ENCODE measurements at regions not wholly inside any gene's neighbourhood (a gene's known extent, or its start where the extent isn't known, plus 50 kb on each side); places are given as distances from the start of the nearest gene placed in this dataset.

DNA sequence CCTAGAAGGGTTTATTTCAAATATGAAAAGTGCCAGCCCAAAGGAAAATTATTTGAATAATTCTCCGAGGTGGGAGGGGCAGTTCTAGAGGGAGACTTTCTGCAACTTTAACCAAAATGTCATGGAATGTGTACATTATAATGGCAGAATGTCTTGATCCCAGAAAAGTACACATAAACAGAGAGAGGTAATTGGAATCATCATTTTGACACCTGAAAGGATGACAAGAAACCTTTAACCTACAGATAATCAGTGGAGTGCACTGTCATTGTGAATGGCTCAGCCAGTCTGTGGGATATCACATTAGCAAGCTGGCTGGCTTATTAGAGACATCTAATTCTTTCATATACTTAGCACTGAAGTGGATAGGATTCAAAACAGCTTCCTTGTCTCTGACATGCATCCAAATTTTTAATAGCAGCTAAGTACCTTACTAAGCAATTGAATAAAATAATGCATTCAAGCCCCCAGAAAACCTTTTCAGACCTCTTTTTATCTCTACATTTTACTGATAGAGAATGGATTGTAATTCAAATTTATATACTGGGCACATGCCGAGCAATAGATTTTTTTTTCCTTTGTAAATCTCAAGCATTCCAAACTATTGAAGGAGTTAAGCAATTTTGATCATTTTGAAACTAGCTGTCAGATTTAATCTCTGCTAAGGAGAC, 468.6 kb downstream of the COG6 start:
- no peak for DNase-seq

DNA sequence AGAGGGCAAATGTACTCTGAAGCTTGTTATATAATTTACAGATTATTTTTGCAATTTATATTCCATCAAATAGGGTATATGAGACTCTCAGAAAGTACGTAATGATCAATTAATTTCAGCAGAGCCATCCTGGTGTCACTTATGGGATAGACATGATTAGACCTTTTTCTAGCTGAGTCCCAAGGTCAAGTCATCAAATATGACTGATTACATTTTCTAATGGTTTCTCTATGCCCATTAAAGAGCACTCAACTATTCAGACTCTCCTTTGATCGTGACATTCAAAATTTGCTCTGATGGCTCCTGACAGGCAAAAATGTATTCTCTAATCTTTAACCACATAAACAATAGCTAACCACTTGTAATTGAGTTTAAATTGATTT, 469.2 kb downstream of the COG6 start:
- no peak for DNase-seq

DNA sequence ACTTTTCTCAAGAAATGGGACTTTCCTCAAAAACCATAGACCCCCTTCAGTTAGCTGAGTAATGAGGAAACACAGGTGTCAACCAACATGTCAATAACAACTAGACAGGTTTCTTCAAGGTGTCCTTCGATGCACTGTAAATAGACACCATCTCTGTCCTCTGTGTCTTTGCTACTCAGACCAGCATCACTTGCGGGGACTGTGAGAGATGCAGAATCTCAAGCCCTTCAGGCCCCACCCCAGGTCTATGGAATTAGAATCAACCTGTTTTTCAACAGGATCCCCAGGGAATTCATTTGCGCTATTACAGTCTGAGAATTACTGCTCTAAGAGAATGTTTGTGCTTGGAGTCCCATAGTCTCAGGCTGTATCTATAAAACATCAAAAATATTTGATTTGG, 469.9 kb downstream of the COG6 start:
- no peak for DNase-seq

DNA sequence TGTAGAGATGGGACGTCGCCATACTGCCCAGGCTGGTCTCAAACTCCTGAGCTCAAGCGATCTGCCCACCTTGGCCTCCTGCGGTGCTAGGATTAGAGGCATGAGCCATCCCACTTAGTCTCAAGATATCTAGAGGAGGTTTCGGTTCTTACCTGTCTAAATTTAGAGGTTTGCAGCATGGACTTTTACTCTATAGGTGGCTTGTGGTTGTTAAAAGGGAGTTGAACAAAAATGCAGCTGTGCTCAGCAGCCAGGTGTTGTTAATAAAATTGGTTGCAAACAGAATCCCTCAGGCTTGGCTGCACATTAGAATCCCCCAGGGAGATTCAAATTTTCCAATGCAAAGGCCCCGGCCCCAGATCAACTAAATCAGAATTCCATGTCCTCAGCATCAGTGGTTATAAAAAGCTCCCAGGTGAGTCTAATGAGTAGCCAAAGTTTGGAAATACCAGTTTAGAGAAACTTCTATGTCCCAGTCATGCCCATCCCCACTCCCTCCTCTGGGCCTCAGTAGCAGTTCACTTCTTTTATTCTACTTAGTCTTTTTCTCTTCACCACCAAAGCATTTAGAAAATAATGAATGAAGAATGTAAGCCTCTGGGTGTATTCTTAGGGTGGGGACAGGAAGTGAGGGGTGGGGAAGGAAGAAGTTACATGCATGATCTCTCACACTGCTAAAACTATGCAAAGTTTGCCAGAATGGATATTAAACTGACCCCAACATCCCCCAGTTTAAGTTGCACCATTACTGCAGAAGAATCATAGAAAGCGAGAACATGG, 471.0 kb downstream of the COG6 start:
- no peak for DNase-seq

DNA sequence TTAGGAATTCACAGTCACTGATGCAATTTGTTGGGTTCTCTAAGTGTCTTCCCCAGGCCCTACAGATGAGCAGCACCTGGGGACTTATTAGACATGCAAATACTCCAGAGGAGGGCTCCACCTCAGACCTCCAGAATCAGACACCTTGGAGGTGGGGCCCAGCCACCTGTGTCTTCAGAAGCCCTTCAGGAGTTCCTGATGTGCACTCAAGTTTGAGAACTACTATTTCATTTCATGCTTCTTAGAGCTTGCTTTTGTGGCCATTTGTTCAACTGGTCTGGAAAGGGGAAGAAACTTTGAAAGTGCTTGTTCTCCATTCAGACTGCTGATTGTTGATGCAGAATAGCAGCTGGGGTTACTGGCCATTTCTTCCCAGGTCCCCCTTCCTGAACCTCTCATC, 472.0 kb downstream of the COG6 start:
- DNase-seq, result no peak

DNA sequence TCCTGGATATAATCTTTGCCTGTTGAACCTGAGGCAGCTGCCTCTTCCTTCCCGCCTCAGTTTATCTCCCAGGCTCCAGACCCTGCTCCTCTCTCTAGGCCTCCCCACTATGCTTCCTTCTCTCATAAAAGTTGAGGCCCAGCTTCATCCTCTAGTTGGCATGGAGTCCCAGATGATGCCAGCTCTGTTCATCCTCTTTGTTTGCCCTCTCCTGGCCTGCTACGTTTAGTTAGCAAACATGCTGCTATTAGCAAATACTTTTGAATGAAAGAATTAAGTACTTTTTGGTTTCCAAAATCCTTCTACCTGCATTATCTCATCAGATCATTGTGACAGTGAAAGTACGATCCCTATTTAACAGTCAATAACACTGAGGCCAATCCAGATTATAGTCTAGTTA, 472.5 kb downstream of the COG6 start:
- DNase-seq, result no peak

DNA sequence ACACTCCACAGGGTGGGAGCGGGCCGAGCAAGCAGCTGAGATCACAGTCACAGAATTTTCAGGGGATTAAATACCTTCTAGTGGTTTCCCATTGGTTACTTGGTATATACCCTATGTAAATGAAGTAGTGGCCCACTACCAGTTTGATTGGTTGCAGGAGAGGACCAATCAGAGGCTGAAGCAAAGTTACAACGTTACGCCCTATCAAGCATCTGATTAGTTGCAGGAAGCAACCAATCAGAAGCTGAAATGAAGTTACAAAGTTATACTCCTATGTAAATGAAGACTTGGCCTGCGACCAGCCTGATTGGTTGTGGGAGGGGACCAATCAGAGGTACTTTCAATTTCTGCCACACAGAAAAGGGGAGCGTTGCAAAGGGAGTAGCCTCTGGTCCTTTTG, 474.0 kb downstream of the COG6 start:
- no peak for DNase-seq

DNA sequence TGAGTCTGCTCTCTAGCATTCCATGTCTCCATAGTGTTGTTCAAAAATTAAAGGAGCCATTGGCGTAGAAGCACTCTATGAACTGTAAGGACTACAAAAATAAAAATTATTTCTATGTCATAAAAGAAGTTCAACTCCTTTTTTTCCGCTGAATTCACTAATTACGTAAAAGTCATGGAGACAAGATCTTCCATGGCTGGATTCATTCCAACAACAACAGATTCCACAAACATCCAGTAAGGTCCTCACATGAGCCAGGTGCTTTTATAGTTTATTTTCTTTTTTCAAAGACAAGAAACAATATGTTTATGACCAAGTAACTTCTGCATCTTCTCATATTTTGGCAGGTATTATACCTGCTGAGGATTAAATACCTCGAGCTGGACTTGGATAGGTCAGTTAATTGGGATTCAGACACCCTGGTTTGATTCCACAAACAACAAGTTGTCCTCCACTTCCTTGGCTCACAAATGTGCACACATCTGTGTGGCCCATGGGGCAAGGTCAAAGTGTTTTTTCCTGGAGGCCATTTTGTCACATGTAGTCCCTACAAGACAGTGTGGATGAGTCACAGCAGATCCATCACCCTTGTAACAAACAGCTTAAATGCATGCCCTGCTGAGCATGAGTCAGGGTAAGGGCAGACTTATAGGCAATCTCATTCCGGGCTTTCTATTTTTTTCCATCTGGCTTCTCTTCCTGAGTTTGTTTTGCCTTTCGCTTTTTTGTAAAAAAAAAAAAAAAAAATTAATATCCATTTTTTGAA, 475.6 kb downstream of the COG6 start:
- peak; percentile 61 for DNase-seq

DNA sequence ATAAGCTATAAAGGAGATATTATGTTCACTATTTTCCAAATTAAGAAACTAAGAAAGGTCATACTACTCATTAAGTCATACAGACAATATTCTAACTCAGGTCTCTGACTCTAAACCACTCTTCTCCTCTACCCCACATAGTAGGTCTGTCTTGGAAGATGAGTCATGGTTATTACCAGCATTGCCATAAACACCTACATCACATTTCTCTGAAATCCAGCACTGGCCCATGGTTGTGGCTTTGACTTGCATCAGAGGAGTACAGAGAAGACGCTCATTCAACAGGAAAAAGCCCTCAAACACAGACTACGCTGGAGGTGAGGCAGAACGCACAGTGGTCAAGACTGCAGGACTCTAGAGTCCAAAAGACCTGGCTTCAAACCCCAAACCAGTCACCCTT, 476.8 kb downstream of the COG6 start:
- DNase-seq, result no peak

DNA sequence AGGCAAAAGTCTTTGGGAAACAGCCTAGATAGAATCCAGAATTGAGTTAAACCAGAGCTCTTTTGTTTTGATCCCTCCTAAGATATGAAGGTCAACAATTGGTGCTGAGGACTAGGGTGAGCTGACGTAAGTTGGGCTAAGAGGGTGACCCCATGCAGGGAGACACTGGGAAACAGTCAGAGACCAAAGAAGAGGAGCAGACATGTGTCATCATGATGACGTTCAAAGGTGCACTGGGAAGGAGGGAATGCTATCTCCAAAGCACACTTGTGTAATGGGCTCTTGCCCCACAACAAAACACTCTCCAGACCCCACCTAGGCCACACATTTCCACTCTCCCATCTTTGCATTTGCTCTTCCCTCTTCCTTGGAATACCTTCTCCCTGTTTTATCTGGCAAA, 481.4 kb downstream of the COG6 start:
- no peak for DNase-seq

DNA sequence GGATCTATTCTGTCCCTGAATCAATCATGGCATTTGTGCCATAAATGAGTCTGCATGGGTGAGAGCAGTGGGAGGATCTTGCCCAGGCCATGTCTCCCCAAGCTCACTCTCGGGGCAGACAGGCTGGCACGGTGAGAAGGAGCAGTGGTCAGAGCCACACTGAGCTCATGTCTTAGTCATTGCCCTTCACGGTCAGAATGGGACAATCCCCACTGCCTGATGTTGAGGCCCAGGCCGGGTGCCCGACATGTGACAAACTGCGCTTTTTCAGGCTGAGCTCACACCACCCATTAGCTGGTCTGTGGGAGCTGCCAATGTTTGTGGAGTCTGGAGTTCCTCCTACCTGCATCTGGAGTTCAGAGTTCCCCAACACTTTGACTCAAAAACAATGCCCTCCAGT, 481.9 kb downstream of the COG6 start:
- peak; percentile 37 for DNase-seq

DNA sequence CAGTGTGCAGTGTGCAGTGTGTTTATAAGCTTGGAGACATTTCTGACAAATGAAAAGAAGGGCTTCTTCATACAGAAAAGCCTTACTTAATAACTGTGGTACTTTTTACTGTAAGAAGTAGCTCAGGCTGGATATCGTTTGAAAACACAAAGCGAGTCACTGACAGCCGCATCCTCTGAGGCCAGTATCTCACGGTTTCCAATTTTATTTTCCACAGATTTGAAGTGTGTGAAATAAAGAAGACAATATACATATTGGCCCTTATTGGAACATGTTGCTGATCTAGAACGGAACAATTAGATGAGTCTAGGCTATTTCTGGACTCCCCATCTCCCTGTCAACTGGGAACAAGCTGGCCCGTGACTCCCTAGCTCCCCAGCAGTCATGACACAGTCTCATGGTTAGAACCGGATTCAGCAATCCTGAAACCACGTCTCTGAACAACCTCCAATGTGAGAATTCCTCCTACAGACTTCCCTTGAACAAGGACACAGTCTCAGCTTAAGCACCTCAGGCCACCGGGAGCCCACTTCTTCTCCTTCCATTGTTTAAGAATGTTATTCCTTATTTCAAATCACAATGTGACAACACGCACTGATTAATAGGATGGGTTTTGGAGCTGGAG, 484.5 kb downstream of the COG6 start:
- DNase-seq, result no peak

DNA sequence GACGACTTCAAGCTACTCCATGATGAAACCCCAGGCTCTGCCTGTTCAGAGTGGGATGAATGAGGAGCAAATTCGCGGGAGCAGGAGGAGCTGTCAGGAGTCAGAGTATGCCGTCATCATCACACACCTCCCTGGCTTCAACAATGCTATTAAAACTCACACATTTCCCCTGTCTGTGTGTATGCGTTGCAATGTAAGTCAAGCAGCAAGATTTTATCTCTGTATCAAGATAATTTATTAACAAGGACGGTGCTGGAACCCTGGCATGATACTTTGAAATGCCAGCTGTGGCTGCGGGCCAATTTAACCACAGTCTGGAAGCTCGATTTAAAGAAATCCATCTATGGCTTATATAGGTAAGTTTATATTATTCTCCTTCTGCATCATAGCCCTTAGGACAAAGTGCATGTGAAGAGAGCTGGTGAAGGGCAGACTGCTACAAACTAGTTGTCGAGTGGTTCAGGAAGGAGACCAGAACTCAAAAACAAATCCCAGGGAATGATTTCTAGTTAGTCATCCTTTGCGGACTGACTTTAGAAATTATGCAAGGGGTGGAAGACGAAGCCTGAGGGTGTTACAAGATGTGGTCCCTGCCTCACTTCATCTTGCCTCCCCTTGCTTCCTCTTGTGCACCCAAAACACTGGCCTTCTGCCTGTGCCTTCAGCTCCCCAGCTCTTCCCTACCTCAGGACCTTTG, 486.5 kb downstream of the COG6 start:
- no peak for DNase-seq

DNA sequence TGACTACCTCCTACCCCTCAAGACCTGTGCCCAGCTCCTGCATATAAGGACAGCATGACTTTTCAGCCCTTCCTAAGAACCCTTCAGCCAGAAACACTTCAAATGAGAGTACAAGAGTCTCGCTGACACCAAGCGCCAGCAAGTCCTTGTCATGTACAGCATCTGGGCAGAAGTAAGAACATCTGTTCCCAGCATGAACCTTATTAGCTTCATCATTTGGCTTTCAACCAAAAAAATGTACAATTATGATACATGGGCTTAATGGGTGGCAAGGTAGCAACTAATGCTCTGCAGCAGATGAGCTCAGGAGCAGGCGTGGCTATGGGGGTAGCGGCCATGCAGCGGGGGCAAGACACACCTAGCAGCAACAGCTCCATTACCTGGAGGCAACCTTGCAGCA, 487.6 kb downstream of the COG6 start:
- DNase-seq, result no peak

DNA sequence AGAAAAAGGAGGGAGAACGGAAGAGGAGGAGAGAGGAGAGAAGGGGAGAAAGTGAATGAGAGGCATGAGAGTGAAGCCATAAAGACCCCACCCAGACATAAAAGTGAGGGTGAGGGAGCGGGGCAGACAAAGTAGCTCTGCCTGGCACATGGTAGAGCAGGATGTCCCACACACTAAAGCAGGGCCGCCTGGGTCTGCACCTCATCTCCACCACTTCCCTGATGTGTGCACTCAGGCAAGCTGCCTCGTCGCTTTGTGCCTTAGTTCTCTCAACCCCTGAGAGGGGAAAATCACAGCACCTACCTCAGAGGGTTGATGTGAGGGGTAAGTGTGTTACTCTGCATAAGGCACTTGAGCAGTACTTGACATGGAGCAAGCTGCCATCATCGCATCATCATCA, 488.1 kb downstream of the COG6 start:
- no peak for DNase-seq

DNA sequence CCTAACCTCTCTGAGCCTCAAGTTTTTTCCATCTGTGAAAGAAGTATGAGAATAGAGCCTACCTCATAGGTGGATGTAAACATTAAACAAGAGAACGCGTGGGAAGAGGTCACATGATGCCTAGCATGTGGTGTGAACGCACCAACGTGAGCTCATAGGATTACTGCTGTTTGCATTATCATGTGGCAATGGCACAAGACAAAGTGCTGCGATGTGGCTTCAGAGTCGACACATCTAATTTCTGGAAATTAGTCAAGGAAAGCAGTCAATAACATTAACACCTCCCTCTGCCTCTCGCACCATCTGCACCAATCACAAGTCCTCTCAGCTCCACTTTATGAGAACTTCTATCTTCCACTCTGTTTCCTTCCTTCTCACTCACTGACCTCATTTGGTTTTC, 489.7 kb downstream of the COG6 start:
- peak; percentile 12 for DNase-seq

DNA sequence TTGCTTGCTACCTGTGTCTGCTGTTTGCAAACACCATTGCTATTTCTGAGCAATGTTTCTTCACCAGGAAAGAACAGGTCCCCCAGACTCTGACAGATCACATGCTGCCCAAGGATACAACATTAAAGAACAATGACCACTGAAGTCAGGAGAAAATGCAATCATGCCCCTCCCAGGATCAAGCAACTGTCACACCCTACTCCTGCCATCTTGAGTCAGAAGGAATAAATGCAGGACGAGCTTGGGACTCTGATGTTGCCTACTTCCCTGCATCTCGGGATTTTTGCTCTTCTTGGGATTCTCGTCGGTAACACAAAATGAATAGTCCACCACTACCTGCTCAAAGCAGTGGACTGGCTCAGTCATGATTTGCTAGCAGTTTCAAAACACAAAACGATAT, 490.6 kb downstream of the COG6 start:
- no peak for DNase-seq

DNA sequence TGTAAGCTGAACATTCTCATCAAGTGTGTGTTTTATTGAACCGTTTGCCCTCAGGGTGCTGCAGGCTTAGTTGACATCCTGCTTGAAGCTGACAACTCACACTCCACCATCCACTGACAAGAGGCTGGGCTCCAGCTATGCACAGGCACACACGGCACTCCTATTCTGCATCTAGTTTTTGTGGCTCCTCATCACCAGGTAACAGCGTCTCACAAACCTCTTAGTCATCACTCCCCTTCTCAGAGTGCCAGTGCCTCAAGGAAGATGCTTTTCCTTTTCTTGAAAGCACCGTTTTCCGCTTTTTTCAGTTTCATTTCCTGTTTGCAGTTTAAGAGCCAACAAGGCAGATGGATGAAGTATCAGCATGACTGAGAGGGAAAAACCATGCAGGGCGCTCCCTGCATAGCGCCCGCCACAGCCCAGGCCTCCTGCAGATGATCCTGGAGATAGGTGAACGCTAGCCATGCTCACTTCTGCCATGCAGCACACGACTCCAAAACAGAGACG, 491.2 kb downstream of the COG6 start:
- peak; percentile 57 for DNase-seq

DNA sequence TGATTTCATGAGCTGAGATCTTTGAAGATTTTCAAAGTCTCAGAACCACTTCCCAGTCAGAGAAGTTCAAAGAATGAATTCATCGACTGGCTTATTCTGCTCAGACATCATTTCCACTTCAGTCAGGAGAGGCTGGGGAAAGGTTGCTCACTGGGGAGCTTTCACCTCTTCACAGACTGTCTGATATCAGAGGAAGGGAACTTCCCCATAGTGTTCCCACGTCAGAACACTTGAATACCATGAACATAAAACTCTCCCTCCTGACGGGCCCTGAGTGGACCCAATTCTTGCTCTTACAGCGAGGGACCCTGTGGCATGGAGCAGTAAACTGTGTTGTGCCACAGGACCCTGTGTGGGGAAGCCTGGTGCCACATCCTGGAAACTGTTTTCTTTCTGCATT, 492.6 kb downstream of the COG6 start:
- DNase-seq, result peak; percentile 21

DNA sequence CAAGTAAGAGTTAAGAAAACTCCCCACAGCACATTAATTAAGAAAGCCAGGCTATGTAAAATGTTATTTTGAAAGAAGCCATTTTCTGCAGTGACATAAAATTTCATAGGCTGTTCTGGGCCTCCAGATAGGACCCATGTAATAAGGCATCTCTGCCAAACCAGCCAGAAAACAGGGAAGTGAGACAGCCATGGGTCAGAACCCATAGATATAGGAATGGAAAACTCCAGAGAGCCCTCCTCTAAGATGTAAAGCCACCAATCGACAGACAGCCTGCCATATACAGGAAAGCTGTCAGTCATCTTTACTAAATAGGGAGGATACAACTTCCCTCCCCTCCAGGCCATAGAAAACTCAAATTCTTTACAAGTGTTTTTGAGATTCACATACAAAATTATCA, 493.3 kb downstream of the COG6 start:
- DNase-seq, result peak; percentile 21

DNA sequence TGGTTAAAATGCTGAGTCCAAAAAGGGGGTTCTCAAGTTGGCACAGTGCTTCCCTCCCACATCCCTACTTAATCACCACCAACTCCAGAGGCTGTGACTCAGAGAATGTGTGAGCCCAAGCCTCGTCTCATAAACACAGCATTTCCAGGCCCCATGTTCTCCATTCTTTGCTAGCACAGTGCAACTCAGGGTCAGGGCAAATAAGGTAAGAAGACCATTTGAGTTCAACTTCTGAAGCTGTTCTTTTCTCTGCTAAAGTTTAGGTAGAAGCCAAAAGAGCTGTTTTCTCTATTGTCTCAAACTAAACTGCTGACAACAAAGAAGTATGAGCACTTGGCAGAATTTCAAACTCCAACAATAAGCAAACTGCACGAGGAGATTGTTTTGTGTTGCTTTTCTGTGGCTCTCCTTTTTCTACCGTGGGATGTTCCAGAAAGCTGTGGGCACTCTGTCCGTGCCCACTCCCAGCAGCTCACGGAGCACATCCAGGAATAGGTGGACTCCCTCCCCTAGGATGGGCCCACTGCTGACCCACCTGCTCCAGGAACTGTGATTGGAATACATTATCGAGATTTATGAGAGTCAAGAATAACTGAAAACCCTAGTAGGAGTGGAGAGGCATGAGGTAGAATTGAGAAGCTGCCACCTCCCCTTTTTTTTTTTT, 494.3 kb downstream of the COG6 start:
- peak; percentile 67 for DNase-seq

DNA sequence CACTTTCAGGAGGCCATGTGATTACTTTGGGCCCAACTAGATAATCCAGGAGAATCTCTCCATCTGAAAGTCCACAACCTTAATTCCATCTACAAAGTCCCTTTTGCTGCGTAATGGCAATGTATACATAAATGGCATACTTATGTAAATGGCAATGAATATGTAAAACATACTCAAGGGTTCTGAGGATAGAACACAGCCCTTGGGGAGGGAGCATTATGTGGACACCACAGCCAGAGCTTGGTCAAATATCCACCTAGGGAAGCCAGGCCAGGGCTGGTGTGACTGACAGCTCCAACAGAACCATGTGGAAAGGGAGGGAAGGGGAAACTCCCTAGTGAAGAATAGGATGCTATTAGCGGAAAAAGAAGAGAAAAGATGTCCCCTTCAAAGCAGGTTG, 496.2 kb downstream of the COG6 start:
- no peak for DNase-seq
